ENCODE measurements at regions not wholly inside any gene's neighbourhood (a gene's known extent, or its start where the extent isn't known, plus 50 kb on each side); places are given as distances from the start of the nearest gene placed in this dataset.

DNA sequence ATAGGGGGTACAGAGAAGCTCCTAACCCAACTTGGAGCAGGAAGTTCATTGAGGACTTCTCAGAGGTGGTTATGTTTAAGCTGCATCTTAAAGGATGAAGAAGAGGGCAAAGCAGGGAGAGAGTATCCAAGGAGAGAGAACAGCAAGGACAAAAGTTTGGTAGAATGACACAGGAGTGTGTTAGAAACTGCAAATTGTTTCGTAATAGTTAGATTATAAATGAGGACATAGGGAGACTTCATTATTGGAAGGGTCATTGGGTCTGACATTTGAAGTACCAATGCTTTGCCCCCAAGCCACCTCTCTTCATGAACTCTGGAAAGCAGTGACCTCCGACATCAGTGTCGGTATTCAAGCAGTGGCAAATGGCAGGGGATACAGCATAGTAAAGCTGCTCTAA is 209.6 kb upstream of the JUN start:
- no peak for DNase-seq (ENCODE audit: low read depth, low spot score)
- dilution Hi-C loops (cut with MboI; ENCODE audit: extremely low pct_ligation_motif_present, low sequenced_read_pairs) = no loop called here

DNA sequence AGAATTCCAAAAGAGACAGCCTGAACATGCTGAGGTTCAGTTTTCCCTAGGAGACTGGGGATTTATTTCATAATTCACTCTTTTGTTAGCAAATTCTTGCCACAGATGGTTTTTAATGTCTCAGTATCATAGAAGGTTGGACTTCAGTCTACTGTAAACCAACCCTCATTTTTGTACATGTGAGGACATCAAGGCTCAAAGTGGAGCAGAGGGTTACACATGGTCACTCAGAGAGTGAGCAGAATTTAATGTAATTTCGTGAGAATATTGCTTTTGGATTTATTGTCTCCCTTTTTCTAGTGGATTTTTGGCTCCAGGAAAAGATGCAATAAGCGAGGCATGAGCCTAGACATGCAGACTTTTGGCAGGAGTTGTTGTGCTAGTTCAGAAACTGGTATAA is 210.8 kb upstream of the JUN start:
- H3K4me1 ChIP-seq (ENCODE audit: control insufficient read depth, extremely low read depth, insufficient read depth, low read length) = no peaks in the 10 kb centered on the region
- H3K4me3 ChIP-seq (ENCODE audit: control insufficient read depth in 2 of 3, extremely low read depth in 1 of 3, insufficient read depth in 2 of 3, low read depth in 1 of 3, low read length in 3 of 3) = no peak overlapping the region
- FAIRE-seq (no peak), DNase-seq (ENCODE audit: low read depth, low spot score) (no peak)
- no peaks in the 10 kb centered on the region for H3K79me2 ChIP-seq (ENCODE audit: control insufficient read depth, insufficient read depth, low read length)
- H3K27ac ChIP-seq (ENCODE audit: control insufficient read depth, insufficient read depth, low read length) = no peak overlapping the region
- H3K27me3 ChIP-seq (ENCODE audit: control insufficient read depth, extremely low read depth, insufficient read depth, low read length) = no peaks in the 10 kb centered on the region
- dilution Hi-C loops (cut with MboI; ENCODE audit: extremely low pct_ligation_motif_present, low sequenced_read_pairs) = no loop called here
- no peak overlapping the region for H2AFZ ChIP-seq (ENCODE audit: control insufficient read depth, low read length)
- H3K4me2 ChIP-seq (ENCODE audit: control insufficient read depth, extremely low read depth, insufficient read depth, low read depth, low read length) = no peak overlapping the region
- H3K36me3 ChIP-seq (ENCODE audit: control insufficient read depth in 2 of 2, extremely low read depth in 1 of 2, insufficient read depth in 2 of 2, low read length in 2 of 2) = no peaks in the 10 kb centered on the region
- no peaks in the 10 kb centered on the region for H3K9me3 ChIP-seq (ENCODE audit: control insufficient read depth, low read depth, low read length)
- TF ChIP-seq, protein P1, sequence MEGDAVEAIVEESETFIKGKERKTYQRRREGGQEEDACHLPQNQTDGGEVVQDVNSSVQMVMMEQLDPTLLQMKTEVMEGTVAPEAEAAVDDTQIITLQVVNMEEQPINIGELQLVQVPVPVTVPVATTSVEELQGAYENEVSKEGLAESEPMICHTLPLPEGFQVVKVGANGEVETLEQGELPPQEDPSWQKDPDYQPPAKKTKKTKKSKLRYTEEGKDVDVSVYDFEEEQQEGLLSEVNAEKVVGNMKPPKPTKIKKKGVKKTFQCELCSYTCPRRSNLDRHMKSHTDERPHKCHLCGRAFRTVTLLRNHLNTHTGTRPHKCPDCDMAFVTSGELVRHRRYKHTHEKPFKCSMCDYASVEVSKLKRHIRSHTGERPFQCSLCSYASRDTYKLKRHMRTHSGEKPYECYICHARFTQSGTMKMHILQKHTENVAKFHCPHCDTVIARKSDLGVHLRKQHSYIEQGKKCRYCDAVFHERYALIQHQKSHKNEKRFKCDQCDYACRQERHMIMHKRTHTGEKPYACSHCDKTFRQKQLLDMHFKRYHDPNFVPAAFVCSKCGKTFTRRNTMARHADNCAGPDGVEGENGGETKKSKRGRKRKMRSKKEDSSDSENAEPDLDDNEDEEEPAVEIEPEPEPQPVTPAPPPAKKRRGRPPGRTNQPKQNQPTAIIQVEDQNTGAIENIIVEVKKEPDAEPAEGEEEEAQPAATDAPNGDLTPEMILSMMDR (optimal IDR thresholded peaks at IDR 0.05 in 1 of 3, IDR thresholded peaks at IDR 0.05 in 1 of 3, conservative IDR thresholded peaks at IDR 0.05 in 1 of 3; ENCODE audit: extremely low read depth in 1 of 3, insufficient read depth in 2 of 3, low read length in 3 of 3) = no peak
- no peak for TF ChIP-seq EZH2 (IDR thresholded peaks at IDR 0.05; ENCODE audit: low read length)
- no peak overlapping the region for H3K9ac ChIP-seq (ENCODE audit: control insufficient read depth, extremely low read depth, insufficient read depth, low read length)
- H3K9me1 ChIP-seq (ENCODE audit: control insufficient read depth, extremely low read depth, insufficient read depth, low read length) = no peaks in the 10 kb centered on the region
- H4K20me1 ChIP-seq (ENCODE audit: control insufficient read depth, extremely low read depth, insufficient read depth, low read length) = no peaks in the 10 kb centered on the region

More for the DNA sequence above, 209.6 kb upstream of the JUN start:
- Histone ChIP-seq H2AFZ (ENCODE audit: control insufficient read depth, low read length) (no peak overlapping the region), H3K27ac (ENCODE audit: control insufficient read depth, insufficient read depth, low read length) (no peak overlapping the region), H4K20me1 (ENCODE audit: control insufficient read depth, extremely low read depth, insufficient read depth, low read length) (no peaks in the 10 kb centered on the region), H3K9me1 (ENCODE audit: control insufficient read depth, extremely low read depth, insufficient read depth, low read length) (no peaks in the 10 kb centered on the region), H3K36me3 (ENCODE audit: control insufficient read depth in 2 of 2, extremely low read depth in 1 of 2, insufficient read depth in 2 of 2, low read length in 2 of 2) (no peaks in the 10 kb centered on the region), H3K4me2 (ENCODE audit: control insufficient read depth, extremely low read depth, insufficient read depth, low read depth, low read length) (no peak overlapping the region), H3K27me3 (ENCODE audit: control insufficient read depth, extremely low read depth, insufficient read depth, low read length) (no peaks in the 10 kb centered on the region), H3K9ac (ENCODE audit: control insufficient read depth, extremely low read depth, insufficient read depth, low read length) (no peak overlapping the region), H3K79me2 (ENCODE audit: control insufficient read depth, insufficient read depth, low read length) (no peaks in the 10 kb centered on the region), H3K4me1 (ENCODE audit: control insufficient read depth, extremely low read depth, insufficient read depth, low read length) (no peaks in the 10 kb centered on the region), H3K9me3 (ENCODE audit: control insufficient read depth, low read depth, low read length) (no peaks in the 10 kb centered on the region), H3K4me3 (ENCODE audit: control insufficient read depth in 2 of 3, extremely low read depth in 1 of 3, insufficient read depth in 2 of 3, low read depth in 1 of 3, low read length in 3 of 3) (no peak overlapping the region)
- no peak for FAIRE-seq
- TF ChIP-seq, protein P1 (optimal IDR thresholded peaks at IDR 0.05 in 1 of 3, IDR thresholded peaks at IDR 0.05 in 1 of 3, conservative IDR thresholded peaks at IDR 0.05 in 1 of 3; ENCODE audit: extremely low read depth in 1 of 3, insufficient read depth in 2 of 3, low read length in 3 of 3) = no peak
- no peak for TF ChIP-seq EZH2 (IDR thresholded peaks at IDR 0.05; ENCODE audit: low read length)
